ENCODE measurements at regions not wholly inside any gene's neighbourhood (a gene's known extent, or its start where the extent isn't known, plus 50 kb on each side); places are given as distances from the start of the nearest gene placed in this dataset.

DNA sequence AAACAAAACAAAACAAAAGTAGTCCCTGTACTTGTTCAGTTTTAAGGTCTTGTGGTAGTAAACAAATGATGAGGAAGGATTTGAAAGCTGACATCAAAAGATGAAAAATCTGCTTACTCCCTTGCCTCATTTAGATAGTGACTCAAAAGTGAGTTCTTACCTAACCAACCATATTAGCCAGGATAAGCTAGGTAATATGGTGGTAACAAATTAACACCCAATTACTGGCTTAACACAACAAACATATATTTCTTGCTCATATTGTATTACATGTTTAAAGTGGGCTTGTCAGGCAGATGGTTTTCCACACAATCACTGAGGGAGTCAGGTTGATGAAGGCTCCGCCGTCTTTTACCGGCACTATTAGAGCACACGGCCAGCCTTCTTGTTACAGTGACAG, 189.7 kb downstream of the PPARGC1A start:
- Mint-ChIP-seq H3K27ac (no peak overlapping the region), H3K27me3 (no peaks in the 10 kb centered on the region), H3K9me3 (no peaks in the 10 kb centered on the region), H3K4me1 (no peaks in the 10 kb centered on the region), H3K36me3 (no peaks in the 10 kb centered on the region), H3K4me3 (no peak overlapping the region)
- POLR2A ChIA-PET = no interaction called here
- DNase-seq (no peak), ATAC-seq (ENCODE audit: low read depth) (no peak)

DNA sequence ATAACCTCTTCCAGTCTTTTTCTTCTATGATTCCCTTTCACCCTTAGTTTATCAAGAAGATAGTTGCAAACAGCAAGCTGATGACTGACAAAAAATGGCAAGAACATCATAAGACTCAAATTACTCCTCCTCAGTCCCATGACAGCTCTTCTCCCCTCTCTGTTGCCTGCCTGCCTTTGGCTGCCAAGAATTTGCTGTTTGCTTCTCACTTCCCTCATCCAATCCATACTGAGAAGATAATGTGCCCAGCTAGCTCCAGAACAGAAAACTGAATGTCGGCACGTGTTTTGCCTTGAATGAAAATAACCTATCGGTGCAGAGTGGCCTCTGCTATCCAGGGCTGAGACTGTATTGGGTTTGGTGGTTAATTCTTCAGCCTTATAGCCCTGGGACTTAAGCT, 192.1 kb downstream of the PPARGC1A start:
- H3K4me1 Mint-ChIP-seq = no peaks in the 10 kb centered on the region
- no peak for ATAC-seq (ENCODE audit: low read depth)
- no peak overlapping the region for H3K27ac Mint-ChIP-seq
- DNase-seq = no peak
- no peaks in the 10 kb centered on the region for H3K9me3 Mint-ChIP-seq
- POLR2A ChIA-PET = no interaction called here
- no peaks in the 10 kb centered on the region for H3K36me3 Mint-ChIP-seq
- H3K27me3 Mint-ChIP-seq = no peaks in the 10 kb centered on the region
- H3K4me3 Mint-ChIP-seq = no peak overlapping the region

DNA sequence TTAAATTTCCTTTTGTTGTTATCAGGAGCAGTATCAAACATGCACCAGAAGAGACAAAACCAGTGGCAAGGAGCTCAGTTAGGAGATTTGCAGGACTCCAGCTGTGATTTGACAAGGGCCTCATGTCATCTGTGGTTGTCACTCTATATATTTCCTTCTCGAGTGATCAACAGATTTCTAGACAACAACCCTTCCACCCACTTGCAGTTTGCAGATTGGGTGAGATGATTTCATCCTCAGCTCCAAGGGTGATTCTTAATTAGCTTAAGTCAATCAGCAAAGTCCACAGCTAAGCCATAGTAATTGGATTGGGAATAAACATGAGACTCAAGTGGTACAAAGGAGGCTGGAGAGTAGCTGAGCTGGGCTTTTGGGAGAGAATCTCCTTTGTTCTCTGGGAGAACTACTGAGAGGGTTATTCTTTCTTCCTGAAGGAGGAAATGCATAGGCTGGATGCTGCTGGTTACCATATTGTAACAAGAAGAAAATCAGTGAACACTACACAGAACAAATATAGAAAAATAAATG, 192.8 kb downstream of the PPARGC1A start:
- POLR2A ChIA-PET = no interaction called here
- no peak for ATAC-seq (ENCODE audit: low read depth)

DNA sequence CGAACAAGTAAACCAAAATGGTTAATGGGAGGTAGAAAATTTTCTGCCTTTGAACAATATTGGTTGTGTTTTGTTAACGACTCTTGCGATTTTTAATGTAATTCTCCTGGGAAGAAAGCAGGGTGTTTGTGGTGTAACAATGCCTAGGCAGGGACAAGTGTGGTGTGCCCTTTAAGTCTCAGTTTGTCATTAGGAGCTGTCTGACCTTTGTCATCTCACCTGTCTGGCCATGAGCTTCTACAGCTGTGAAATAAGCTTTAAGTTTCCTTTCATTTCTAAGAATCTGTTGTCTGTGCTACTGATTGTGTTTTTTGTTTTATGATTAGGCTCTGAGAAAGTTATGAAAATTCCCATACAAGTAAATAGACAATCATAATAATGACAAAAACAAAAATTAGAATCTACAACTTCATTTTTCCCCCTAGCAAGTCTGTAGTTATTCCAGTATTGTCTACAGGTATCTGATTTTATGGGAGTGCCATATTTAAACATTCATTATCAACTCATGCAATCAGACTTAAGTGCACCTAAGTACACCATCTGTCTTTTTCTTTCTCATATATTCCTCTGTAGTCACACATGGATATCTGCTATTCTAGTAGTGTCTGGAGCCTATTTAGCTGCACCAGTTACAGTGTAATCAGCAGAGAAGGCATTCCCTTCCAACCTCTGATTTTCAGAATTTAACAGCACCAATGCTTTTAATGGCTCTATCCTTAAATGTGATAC, 203.5 kb downstream of the PPARGC1A start:
- H3K27ac Mint-ChIP-seq = no peak overlapping the region
- H3K36me3 Mint-ChIP-seq = no peaks in the 10 kb centered on the region
- POLR2A ChIA-PET = no interaction called here
- H3K9me3 Mint-ChIP-seq = peaks cover 9% of the 10 kb centered on the region
- H3K4me3 Mint-ChIP-seq = no peak overlapping the region
- H3K27me3 Mint-ChIP-seq = no peaks in the 10 kb centered on the region
- DNase-seq (no peak), ATAC-seq (ENCODE audit: low read depth) (no peak)
- no peaks in the 10 kb centered on the region for H3K4me1 Mint-ChIP-seq

More for the DNA sequence above, 192.8 kb downstream of the PPARGC1A start:
- no peak for DNase-seq
- Mint-ChIP-seq H3K27ac (no peak overlapping the region), H3K27me3 (no peaks in the 10 kb centered on the region), H3K4me3 (no peak overlapping the region), H3K4me1 (no peaks in the 10 kb centered on the region), H3K9me3 (no peaks in the 10 kb centered on the region), H3K36me3 (no peaks in the 10 kb centered on the region)

DNA sequence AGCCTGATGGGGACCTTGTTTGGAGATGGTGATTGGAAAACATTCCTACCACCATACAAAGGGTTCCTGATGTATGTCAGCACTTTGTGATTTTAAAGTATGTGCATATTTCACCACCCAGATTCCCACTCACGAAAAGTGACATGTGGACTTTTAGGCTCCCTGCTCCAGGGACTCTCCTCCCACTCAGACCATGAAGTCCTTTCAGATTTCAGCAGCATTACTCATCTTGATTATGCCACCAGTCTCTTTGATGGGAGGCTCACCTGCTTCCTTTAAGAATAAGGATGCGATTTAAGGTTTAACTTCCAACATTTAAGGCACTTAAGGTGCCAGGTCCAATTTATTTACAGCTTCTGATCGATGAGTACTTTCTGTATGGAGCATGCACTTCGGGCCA, 204.4 kb downstream of the PPARGC1A start:
- no peak for DNase-seq
- Mint-ChIP-seq H3K4me3 (no peak overlapping the region), H3K4me1 (no peaks in the 10 kb centered on the region), H3K27ac (no peak overlapping the region), H3K36me3 (no peaks in the 10 kb centered on the region), H3K9me3 (peaks cover 7% of the 10 kb centered on the region), H3K27me3 (no peaks in the 10 kb centered on the region)
- POLR2A ChIA-PET = no interaction called here
- ATAC-seq (ENCODE audit: low read depth) = no peak

DNA sequence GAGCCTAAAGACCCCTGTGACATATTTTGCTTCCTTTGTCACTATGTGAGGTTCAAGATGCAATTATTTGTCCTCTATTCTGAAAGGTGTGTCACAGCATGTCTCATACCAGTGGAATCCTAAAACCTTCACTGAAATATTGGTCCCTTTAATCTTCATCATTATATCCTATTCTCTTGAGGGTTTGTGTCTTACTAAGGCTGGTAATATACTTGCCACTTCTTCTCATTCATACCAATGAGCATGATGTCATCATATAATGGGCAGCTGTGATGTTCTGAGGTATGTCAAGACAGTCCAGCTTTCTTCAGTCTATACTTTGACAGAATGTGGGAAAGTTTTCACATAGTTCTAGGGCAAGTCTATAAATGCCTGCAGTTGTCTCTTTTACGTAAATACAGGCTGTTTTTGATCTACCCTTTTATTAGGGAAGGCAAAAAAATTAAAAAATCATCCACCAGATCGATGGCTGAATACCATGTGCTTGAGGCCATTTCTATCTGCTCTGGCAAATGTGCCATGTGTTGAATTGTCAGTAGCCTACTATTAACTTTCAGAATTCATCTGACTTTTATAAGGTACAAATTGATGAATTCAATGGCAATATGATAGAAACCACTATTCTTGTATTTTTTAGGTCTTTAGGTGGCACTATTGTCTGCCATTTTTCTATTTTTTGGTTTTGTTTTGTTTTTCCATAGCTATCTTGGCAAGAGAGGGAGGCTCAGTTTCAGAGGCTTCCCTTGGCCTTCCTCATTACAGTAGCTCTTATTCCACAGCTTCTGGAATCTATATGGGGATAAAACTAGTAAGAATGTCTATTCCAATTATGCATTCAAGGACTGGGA, 209.0 kb downstream of the PPARGC1A start:
- Mint-ChIP-seq H3K4me3 (no peak overlapping the region), H3K9me3 (peaks cover 2% of the 10 kb centered on the region), H3K4me1 (no peaks in the 10 kb centered on the region), H3K27me3 (no peaks in the 10 kb centered on the region), H3K27ac (no peak overlapping the region), H3K36me3 (no peaks in the 10 kb centered on the region)
- DNase-seq (no peak), ATAC-seq (ENCODE audit: low read depth) (no peak)
- POLR2A ChIA-PET = no interaction called here

DNA sequence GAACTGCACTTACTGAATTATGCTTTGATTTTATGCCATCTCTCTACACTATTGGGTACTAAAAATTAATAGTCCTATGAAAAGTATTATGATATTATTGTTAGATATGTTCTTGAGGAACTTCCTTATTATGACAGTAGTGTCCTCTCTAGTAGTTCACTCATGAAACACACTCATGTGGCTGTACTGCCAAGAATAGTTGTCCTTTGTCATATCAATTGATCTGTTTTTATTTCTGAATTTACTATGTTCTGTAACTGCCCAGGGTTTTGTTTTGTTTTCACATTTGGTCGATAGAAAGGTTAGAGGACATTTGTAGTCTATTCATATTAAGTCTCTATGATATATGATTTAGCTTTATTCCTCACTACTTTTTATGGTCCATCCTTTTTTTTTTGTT, 215.2 kb downstream of the PPARGC1A start:
- Mint-ChIP-seq H3K4me1 (no peaks in the 10 kb centered on the region), H3K36me3 (no peaks in the 10 kb centered on the region), H3K27ac (no peak overlapping the region), H3K4me3 (no peak overlapping the region), H3K9me3 (no peaks in the 10 kb centered on the region), H3K27me3 (no peaks in the 10 kb centered on the region)
- POLR2A ChIA-PET = no interaction called here
- no peak for DNase-seq
- no peak for ATAC-seq (ENCODE audit: low read depth)

DNA sequence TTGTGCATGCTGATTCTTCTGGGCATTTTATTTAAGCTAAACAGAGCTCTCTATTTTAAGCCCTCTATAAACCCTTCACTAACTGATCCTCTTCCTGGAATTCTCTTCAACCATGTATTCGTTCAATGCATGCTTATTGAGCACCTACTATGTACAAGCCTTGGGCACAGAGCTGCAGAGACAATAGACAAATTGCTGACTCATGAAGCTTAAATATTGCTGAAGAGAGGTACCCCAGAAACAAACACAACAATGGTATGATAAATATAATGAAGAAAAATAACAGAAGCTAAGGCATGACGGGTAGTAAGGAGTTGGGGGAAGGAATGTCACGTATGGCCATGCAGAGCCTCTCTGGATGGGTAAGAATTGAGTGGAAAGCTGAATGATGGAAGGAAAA, 222.2 kb downstream of the PPARGC1A start:
- Mint-ChIP-seq H3K9me3 (peaks cover 8% of the 10 kb centered on the region), H3K36me3 (no peaks in the 10 kb centered on the region), H3K4me1 (no peaks in the 10 kb centered on the region), H3K4me3 (no peak overlapping the region), H3K27me3 (no peaks in the 10 kb centered on the region), H3K27ac (no peak overlapping the region)
- POLR2A ChIA-PET = no interaction called here
- no peak for ATAC-seq (ENCODE audit: low read depth)
- DNase-seq = no peak

DNA sequence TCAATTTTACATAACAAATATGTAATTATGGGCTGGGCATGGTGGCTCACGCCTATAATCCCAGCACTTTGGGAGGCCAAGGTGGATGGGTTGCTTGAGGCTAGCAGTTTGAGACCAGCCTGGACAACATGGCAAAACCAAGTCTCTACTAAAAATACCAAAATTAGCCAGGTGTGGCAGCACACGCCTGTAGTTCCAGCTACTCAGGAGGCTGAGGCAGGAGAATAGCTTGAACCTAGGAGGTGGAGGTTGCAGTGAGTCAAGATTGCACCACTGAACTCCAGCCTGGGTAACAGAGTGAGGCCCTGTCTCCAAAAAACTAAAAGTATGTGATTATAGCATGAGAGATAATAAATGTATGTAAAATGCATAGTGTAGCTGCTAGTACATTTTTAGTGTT, 229.0 kb downstream of the PPARGC1A start:
- Mint-ChIP-seq H3K27ac (no peak overlapping the region), H3K4me1 (no peaks in the 10 kb centered on the region), H3K4me3 (no peak overlapping the region), H3K9me3 (peaks cover 2% of the 10 kb centered on the region), H3K27me3 (no peaks in the 10 kb centered on the region), H3K36me3 (no peaks in the 10 kb centered on the region)
- no peak for ATAC-seq (ENCODE audit: low read depth)
- DNase-seq = no peak
- POLR2A ChIA-PET = no interaction called here

DNA sequence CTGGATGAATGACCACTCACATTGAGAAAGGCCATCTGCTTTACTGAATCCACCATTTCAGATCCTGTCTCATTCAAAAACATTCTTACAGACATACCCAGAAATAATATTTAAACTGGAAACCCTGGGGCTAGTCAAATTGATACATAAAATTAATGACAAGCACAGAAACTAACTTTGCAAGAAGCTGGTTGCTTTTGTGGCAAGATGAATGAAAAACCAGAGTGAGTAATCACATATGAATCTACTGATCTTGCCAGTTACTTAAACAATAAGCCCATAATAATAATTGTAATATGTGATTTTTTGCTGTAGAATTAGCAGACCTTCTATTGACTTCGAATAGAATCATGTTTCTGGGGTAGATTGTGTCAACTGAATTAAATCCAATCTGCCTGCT, 235.1 kb downstream of the PPARGC1A start:
- Mint-ChIP-seq H3K4me1 (no peaks in the 10 kb centered on the region), H3K27ac (no peak overlapping the region), H3K4me3 (no peak overlapping the region), H3K27me3 (no peaks in the 10 kb centered on the region), H3K36me3 (no peaks in the 10 kb centered on the region), H3K9me3 (peaks cover 4% of the 10 kb centered on the region)
- no peak for DNase-seq
- ATAC-seq (ENCODE audit: low read depth) = no peak
- POLR2A ChIA-PET = no interaction called here

DNA sequence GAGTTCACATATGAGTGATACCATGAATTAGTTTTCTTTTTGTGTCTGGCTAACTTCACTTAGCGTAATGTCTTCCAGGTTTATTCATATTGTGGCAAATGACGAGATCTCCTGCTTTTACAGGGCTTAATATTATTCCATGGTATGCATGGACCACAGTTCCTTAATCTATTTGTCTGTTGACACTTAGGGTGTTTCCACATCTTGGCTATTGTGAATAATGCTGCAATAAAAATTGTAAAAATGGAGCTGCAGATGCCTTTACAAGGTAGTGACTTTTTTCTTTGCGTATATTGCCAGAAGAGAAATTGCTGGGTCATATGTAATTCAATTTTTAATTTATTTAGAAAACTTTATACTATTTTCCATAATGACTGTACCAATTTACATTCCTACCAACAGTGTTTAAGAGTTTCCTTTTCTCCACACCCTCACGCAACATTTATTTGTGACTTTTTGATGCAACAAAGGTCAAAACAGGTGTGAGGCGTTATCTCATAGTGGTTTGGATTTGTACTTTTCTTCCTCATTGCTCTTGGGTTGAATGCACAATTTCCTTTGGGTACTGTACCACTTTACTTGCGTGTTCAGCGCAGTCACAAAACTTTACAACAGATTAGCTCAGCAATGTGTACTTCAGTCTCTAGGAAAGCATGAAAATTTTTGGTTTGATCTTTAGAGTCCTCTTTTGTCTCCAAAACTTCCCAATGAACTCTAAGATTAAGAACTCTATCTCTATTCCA, 240.8 kb downstream of the PPARGC1A start:
- H3K4me1 Mint-ChIP-seq = no peaks in the 10 kb centered on the region
- POLR2A ChIA-PET = no interaction called here
- H3K4me3 Mint-ChIP-seq = no peak overlapping the region
- ATAC-seq (ENCODE audit: low read depth) (no peak), DNase-seq (no peak)
- no peaks in the 10 kb centered on the region for H3K9me3 Mint-ChIP-seq
- no peaks in the 10 kb centered on the region for H3K36me3 Mint-ChIP-seq
- no peak overlapping the region for H3K27ac Mint-ChIP-seq
- no peaks in the 10 kb centered on the region for H3K27me3 Mint-ChIP-seq

DNA sequence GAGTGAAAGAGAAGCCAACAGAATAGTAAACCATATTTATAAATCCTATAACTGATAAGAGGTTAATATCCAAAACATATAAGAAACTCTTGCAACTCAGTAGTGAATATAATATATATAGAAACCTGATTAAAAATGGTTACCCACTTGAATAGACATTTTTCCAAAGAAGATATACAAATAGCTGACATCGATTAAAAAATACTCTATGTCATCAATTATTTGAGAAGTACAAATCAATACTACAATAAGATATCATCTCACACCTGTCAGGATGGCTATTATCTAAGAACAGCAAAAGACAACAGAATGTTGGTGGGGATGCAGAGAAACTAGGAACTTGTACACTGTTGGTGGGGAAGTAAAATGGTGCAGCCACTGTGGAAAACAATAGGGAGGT, 254.4 kb downstream of the PPARGC1A start:
- Mint-ChIP-seq H3K4me3 (no peak overlapping the region), H3K27me3 (no peaks in the 10 kb centered on the region), H3K9me3 (peaks cover 4% of the 10 kb centered on the region), H3K27ac (no peak overlapping the region), H3K36me3 (no peaks in the 10 kb centered on the region), H3K4me1 (no peaks in the 10 kb centered on the region)
- no peak for ATAC-seq (ENCODE audit: low read depth)
- POLR2A ChIA-PET = no interaction called here
- DNase-seq = no peak

DNA sequence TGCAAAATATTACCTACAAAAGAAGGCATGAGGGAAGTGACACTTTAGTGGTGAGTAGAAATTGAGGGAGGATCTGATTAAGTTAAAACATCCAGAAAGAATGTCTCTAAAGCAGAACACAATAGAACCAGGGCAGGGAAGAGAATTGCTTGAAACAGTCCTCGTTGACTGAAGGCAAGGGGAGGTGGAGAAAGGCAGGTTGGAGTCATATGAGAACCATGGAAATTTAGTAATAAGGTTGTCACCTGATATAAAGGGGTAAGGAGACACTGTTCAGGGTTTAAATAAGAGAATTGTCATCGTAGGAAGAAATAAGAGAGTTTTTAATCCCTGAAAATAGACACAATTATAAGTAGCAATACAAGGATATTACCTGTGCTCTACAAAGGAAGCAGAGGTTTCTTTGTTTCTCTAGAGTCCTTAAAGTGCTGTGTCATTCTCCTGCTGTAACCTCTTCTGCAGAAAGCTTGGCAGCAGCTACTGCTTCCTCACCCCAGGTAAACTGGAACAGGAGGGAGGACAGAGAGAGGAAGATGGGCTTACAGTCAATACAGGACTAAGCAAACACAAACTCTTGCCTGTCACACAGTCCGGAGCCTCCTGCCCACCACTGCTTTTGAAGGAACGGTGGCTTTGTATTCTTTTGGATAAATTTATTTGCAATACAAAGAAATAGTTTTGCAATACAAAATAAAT, 258.4 kb downstream of the PPARGC1A start:
- H3K36me3 Mint-ChIP-seq = no peaks in the 10 kb centered on the region
- no peaks in the 10 kb centered on the region for H3K4me1 Mint-ChIP-seq
- no peak for DNase-seq
- H3K9me3 Mint-ChIP-seq = peaks cover 5% of the 10 kb centered on the region
- H3K27ac Mint-ChIP-seq = no peak overlapping the region
- no peak for ATAC-seq (ENCODE audit: low read depth)
- no peaks in the 10 kb centered on the region for H3K27me3 Mint-ChIP-seq
- POLR2A ChIA-PET = no interaction called here
- no peak overlapping the region for H3K4me3 Mint-ChIP-seq

All from activated naive CD8-positive, alpha-beta T cell treated with anti-CD3 and anti-CD28 coated beads, Interleukin-2, amount 10 ng/mL, durations not matched to agents 7 days and 5 days (primary cell).